ENCODE measurements at regions not wholly inside any gene's neighbourhood (a gene's known extent, or its start where the extent isn't known, plus 50 kb on each side); places are given as distances from the start of the nearest gene placed in this dataset.

DNA sequence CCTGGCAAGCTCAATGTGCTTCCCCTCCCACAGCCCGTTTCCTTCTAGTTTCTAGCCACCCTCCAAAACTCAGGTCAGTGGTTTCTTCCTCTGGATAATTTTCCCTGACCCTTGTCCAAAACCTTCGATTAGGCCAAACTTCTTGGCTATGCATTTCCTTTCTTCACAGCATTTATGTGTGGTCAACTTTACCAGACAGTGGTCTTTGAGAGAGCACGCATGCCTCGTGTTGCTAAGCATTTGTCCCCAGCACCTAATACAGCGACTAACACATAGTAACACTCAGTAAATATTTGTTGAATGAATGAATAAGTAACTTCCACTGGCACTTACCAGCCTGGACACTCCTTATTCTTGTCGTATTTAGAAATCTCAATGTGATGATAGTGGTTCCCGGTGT is 610.7 kb downstream of the PLPP3 start:
- H3K4me3 Mint-ChIP-seq: no peak overlapping the region
- no peaks in the 10 kb centered on the region for H3K27me3 Mint-ChIP-seq (ENCODE audit: low read depth)
- no peak overlapping the region for H3K9ac ChIP-seq (ENCODE audit: extremely low read depth, insufficient read length, low read length)
- no peaks in the 10 kb centered on the region for H3K79me2 ChIP-seq (ENCODE audit: insufficient read depth, low read length)
- no peak overlapping the region for H2BK120ac ChIP-seq (ENCODE audit: low read depth, low read length, poor library complexity, severe bottlenecking)
- H2BK5ac ChIP-seq (ENCODE audit: insufficient read length, low read length): no peak overlapping the region
- no peaks in the 10 kb centered on the region for H3K9me3 ChIP-seq (ENCODE audit: control insufficient read depth, low read depth, low read length)
- no peak overlapping the region for H3T11ph ChIP-seq (ENCODE audit: low read length)
- no CpG with 5 or more reads among the region's 7 CpGs for WGBS (ENCODE audit: extremely low coverage, insufficient read length, low lambda C conversion rate)
- no peaks in the 10 kb centered on the region for H3K4me1 ChIP-seq (ENCODE audit: insufficient read depth, low read length)
- H3K4me1 Mint-ChIP-seq: 0 out of 4 replicates have a peak, but pooled peaks cover 0 to 2% of the 10 kb centered on the region in 2 experiments
- H3K18ac ChIP-seq (ENCODE audit: insufficient read length, low read depth, low read length): no peak overlapping the region
- H3K27me3 ChIP-seq (ENCODE audit: insufficient read depth, low read length): no peaks in the 10 kb centered on the region
- no peak overlapping the region for H3K4ac ChIP-seq (ENCODE audit: low read depth, low read length)
- no peaks in the 10 kb centered on the region for H3K23me2 ChIP-seq (ENCODE audit: insufficient read length, low read depth, low read length, poor library complexity, severe bottlenecking)
- H4K91ac ChIP-seq (ENCODE audit: insufficient read length, low read depth, low read length): no peak overlapping the region
- no peak overlapping the region for H4K5ac ChIP-seq (ENCODE audit: insufficient read length, low read depth, low read length)
- H2BK15ac ChIP-seq (ENCODE audit: low read depth, low read length): no peak overlapping the region
- H3K4me2 ChIP-seq (ENCODE audit: insufficient read depth, insufficient read length, low read length): no peak overlapping the region
- H2BK20ac ChIP-seq (ENCODE audit: low read depth, low read length, poor library complexity, severe bottlenecking): no peak overlapping the region
- H3K56ac ChIP-seq (ENCODE audit: insufficient read length, low read depth, low read length): no peak overlapping the region
- no peaks in the 10 kb centered on the region for H3K79me1 ChIP-seq (ENCODE audit: insufficient read depth, low read depth, low read length, poor library complexity, severe bottlenecking)
- TF ChIP-seq, protein P1, sequence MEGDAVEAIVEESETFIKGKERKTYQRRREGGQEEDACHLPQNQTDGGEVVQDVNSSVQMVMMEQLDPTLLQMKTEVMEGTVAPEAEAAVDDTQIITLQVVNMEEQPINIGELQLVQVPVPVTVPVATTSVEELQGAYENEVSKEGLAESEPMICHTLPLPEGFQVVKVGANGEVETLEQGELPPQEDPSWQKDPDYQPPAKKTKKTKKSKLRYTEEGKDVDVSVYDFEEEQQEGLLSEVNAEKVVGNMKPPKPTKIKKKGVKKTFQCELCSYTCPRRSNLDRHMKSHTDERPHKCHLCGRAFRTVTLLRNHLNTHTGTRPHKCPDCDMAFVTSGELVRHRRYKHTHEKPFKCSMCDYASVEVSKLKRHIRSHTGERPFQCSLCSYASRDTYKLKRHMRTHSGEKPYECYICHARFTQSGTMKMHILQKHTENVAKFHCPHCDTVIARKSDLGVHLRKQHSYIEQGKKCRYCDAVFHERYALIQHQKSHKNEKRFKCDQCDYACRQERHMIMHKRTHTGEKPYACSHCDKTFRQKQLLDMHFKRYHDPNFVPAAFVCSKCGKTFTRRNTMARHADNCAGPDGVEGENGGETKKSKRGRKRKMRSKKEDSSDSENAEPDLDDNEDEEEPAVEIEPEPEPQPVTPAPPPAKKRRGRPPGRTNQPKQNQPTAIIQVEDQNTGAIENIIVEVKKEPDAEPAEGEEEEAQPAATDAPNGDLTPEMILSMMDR (conservative IDR thresholded peaks at IDR 0.05): no peak
- no peak overlapping the region for H3K23ac ChIP-seq (ENCODE audit: insufficient read length, low read depth, low read length)
- H3K27ac Mint-ChIP-seq: no peak overlapping the region; a peak in 1 of 7 replicates
- peaks cover 3% of the 10 kb centered on the region in 2 experiments; a peak in 3 of 5 replicates for H3K9me3 Mint-ChIP-seq
- H2BK12ac ChIP-seq (ENCODE audit: insufficient read length, low read depth, low read length): no peak overlapping the region
- no peak overlapping the region for H2AK5ac ChIP-seq (ENCODE audit: insufficient read length, low read length)
- H3K36me3 Mint-ChIP-seq (ENCODE audit: insufficient read depth in 1 of 3, low read depth in 3 of 3): peaks cover 0 to 3% (median 2%) of the 10 kb centered on the region in 3 experiments; a peak in 2 of 7 replicates
- no peaks in the 10 kb centered on the region for H4K20me1 ChIP-seq (ENCODE audit: control insufficient read depth, insufficient read depth, insufficient read length)
- no peak for DNase-seq
- no peak overlapping the region for H4K8ac ChIP-seq (replicated peaks; ENCODE audit: insufficient read length, low read depth, low read length)
- no peak overlapping the region for H3K14ac ChIP-seq (ENCODE audit: insufficient read depth, low read length)
- no peak overlapping the region for H2AFZ ChIP-seq (ENCODE audit: low read length)
- H3K27ac ChIP-seq (ENCODE audit: insufficient read length, low read depth, low read length): no peak overlapping the region

Measured in H9 (cell line).